GM19455 (cell line): ENCODE measurements at regions not wholly inside any gene's neighbourhood (a gene's known extent, or its start where the extent isn't known, plus 50 kb on each side); places are given as distances from the start of the nearest gene placed in this dataset.
"Not testable (repeated sequence)": the region's sequence is repeated elsewhere in the genome, so short reads cannot be mapped to it uniquely, and the experiment has no call there.

Source experiments
- ATAC-seq: cut with Tn5 transposase; IDR thresholded peaks from one replicate; pipeline ENCODE4 v1.9.1; 2021; ENCODE audit not compliant: unreplicated experiment

DNA sequence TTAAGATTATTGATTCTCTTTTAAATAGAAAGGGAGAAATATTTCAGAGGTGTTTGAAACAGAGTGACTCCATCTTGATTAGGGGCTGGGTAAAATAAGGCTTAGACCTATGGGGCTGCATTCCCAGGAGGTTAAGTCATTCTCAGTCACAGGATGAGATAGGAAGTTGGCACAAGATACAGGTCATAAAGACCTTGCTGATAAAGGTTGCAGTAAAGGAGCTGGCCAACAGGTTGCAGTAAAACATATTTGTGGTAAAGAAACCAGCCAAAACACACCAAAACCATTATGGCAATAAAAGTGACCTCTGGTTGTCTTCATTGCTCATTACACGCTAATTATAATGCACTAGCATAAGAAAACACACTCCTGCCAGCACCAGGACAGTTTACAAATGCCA, 165.0 kb downstream of the SPIN4 start:
- ATAC-seq = no peak

DNA sequence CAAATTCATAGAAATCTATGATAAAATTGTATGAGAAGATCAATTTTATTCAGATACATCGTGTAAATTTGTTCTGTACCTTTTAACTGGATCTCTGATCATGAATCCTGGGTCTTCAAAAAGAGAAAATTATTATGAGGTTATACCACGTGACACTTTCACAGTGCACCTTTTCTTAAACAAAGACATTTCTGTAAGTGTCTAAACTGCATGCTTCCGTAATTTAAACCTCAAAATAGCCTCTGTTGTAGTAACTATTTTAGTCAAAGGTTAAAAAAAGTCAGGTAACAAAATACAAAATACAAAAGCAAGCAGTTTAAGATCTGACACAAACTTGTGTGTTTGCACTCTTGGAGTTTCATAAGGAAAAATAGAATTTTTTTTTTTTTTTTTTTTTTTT, 171.3 kb downstream of the SPIN4 start:
- not testable (repeated sequence) for ATAC-seq

DNA sequence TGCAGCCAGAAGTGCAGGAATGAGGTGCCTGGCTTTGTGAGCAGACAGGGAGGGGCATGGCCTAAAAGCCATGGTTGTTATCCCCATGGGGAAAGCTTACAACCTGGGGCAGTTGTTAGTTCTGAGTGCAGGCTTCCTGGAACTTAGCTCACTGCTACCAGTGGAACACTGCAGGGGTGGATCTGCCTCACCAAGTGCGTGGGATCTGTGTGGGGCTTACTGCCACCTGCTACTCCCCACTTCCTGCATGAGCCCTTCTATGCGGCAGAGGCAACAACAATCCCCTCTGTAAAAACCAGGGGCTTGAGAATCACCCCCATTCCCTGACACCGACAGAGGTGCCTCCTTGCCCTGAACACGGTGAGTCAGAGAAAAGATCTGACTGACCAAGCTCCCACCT, 174.6 kb downstream of the SPIN4 start:
- not testable (repeated sequence) for ATAC-seq

DNA sequence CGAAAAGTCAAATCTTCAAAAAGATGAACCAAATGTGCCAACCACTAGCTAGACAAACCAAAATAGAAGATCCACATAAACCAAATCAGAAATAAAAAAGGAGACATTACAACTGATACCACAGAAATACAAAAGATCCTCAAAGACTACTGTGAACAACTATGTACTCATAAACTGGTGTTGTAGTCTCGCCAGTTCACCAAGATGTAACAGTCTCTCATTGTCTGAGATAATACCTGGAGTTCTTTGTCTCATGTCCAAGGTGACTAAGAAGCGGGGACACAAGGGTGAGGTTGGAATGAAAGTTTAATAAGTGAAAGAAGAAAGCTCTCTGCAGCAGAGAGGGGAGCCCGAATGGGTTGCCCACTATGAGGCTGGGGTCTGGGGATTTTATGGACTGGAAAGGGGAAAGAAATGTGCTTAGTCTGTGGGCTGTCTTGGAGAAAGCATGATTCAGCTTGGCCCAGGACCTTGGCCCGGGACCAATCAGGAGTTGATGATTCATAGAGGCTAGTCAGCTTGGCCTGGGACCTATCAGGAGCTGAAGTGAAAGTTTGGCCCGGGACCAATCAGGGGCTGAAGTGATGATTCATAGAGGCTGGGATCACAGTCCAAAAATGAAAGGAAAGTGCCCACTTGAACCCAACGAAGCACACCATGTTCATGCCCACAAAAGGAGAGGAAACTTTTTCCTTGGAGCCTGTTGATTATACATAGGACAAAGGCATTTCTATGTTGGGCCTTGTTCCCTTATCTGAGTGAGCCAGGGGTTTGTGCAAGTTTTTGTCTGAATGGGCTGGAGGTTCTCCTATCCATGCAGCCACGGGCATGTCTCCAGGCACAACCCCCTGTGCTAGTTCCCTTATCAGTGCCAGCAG, 177.1 kb downstream of the SPIN4 start:
- ATAC-seq = not testable (repeated sequence)

DNA sequence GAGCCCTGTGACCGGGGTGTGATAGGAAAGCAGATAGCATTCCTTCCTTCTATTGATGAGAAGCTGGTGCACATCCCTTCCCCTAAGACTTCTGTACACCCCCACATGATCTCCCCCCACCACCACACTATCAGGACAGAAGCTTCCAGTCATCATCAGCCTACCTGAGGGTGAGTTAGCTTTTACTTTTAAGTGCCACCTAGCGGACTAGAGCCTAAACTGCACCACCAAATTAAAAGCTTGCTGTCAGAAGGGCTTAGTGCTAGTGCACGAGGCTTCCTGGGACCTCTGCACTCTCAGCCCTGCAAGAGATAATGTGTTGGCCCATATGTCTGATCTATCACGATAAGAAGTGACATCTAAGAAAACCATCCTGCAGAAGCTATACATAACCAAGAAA, 181.7 kb downstream of the SPIN4 start:
- not testable (repeated sequence) for ATAC-seq

DNA sequence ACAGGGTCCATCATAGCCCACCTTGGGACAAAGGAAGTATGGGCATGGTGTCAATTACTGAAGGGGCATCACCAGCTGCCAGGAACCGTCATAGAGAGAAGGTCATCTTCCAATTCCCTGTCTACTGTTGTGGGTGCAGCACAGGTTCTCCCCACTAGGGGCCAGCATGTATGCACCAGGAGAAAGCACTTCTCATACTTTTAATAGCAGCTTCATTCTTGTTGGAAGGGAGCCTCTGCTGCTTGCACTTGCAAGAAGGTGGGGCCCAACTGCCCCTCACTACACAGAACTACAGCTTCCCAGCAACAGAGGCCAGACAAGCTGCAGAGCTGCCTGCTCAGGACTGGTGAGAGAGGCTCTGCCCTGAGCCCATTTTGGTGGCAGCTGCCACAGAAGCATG, 182.2 kb downstream of the SPIN4 start:
- ATAC-seq = not testable (repeated sequence)

DNA sequence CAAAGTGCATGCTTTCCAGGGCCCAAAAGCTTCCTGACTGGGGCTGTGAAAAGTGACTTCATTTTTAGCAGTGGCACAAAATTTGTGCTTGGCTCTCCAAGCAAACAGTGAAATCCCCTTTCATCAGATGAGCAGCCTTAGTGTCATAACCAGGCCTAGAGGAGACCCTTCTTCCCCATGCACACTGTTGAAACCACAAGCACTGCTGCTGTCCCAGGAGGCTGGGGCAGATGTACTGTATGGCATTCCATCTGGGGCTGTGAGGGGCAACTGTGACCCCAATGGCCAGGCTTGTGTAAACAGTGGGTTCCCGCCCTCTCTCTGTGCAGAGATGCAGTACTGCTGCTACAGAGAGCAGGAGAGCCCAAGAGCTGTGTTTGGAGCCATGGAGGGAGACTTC, 184.1 kb downstream of the SPIN4 start:
- ATAC-seq = not testable (repeated sequence)

DNA sequence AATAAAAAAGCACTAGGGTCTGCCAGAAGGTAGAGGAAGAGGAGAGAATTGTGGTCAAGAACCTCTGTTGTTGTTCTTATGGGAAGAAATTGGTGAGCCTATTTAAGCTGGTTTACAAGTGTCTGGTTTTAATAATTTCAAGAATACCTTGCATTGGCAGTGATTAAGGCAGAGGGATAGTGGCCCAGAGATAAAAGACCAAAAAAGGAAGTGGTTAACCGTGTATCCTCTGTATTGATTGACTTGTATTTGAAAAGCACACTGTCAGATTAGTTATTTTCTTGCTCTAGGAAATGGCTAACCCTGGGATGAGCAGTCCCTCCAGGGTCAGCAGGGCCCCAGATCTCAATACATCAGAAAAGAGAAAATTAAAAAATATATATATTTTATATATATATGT, 190.1 kb downstream of the SPIN4 start:
- not testable (repeated sequence) for ATAC-seq

DNA sequence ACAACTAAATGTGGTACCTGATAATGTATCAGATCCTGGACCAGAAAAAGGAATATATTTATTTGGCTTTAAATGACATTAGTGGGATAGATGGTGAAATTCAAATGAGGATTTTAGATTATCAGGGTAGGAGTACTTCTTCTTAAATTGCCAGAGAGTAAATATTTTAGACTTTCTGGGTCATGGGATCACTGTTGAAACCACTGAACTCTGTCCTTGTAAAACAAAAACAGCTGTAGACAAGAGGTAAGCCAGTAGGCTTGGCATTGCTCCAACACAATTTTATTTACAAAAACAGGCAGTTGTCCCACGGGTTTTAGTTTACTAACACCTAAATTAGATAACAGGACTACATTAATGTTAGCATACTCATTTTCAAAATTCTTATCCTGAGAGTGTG, 190.8 kb downstream of the SPIN4 start:
- not testable (repeated sequence) for ATAC-seq

DNA sequence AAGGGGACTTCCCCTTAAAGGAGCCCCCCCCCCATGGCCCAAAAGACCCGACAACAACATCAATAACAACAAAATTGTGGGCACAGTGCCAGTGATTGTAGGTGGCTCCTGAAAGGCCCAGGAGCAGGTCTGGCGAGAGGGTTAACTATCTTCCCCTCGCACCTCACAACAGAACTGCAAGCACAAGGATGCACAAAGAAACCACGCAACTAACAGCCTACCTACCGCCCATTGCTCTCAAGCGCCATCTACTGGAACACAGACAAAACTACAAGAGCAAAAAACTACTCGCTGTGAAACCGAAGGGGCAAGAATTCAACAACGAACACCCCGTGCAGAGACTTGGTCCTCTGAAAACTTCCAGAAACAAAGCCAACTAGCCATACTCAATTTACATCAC, 205.6 kb downstream of the SPIN4 start:
- ATAC-seq = not testable (repeated sequence)

DNA sequence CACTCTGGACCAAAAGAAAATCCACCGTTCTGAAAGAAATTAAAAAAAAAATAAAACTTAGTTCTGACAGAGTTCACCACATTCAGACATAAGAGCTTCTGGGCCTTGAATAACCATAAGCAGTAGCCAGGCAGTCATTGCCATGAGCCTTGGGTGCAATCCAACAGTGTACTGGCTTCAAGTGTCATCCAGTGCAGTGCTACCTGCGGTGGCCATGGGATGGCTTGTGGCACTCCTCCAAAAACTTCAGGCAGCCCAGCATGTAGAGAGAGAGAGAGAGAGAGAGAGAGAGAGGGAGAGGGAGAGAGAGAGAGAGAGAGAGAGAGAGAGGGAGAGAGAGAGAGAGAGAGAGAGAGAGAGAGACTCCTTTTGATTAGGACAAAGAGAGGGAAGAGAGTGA, 208.5 kb downstream of the SPIN4 start:
- ATAC-seq = not testable (repeated sequence)

DNA sequence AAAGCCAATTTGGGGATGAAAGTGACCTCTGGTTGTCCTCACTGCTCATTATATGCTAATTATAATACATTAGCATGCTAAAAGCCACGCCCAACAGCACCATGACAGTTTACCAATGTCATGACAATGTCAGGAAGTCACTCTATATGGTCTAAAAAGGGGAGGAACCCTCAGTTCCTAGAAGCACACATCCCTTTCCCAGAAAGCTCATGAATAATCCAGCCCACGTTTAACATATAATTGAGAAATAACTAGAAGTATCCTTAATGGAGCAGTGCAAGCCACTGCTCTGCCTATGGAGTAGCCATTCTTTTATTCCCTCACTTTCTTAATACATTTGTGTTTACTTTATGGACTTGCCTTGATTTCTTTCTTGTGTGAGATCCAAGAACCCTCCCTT, 215.3 kb downstream of the SPIN4 start:
- ATAC-seq = not testable (repeated sequence)

DNA sequence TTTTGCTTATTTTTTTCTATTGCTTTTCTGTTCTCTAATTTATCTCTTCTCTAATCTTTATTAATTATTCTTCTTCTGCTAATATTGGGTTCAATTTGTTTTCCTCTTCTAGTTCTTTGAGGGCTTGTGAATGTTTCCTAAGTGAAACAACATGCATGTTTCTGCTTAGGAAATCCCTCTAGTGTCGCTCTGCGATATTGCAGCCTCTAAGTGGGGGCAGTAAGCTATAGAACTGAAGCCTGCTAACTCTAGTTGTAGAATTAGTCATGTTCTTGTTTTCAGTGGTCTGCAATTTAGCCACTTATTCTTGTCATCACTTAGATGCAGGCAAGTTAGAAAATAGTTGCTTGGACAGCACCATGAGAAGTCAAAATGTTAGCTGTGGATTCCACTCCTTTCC, 222.6 kb downstream of the SPIN4 start:
- ATAC-seq = no peak

DNA sequence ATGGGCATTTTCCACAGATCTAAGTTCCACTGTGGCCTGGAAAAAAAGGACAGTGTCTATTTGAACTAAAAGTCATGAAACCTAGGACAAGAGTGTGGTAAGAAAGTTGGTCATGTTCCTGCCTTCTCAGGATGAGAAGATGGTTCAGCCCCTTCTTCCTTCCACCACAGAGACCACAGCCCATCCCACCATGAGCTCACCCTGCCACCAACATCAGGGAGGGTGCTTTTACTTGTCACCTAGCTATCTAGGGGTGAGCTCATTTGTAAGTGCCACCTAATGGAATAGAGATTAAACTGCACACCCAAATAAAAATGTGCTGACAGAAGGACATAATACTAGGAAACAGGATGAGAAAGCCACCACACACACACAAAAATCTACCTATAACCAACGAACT, 235.9 kb downstream of the SPIN4 start:
- no peak for ATAC-seq

DNA sequence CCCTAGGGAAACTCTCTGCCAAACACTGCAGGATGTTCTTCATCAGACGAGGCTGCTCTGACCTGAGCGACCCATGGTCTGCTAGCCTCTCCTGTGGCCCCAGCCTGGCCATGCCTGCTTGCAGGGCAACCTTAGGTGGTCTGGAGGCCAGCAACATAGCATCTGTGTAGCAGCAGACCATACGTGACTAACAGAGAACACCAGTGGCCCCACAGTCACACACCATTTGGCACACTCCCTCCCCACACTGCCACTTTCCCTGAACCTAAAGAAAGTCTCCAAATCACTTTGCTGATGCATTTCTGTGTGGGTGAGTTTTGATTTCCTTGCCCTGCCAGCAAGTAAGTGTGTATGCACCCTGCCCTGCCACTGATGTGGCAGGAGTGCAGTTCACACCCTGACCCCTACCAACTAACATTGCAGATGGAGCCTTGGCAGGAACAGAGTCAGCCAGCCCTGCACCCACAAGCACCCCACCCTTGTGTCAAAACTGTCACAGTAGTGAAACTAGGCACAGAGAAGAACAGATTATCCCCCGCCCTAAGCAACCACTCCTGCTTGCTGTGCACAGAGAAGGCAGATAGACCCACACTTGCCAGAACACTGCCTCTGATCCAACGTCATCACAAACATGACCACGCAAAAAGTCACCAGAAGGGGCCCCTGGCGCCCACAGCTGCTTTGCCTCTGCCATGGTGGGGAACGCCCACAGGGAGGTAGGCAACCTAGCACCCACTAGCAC, 249.1 kb downstream of the SPIN4 start:
- no peak for ATAC-seq

DNA sequence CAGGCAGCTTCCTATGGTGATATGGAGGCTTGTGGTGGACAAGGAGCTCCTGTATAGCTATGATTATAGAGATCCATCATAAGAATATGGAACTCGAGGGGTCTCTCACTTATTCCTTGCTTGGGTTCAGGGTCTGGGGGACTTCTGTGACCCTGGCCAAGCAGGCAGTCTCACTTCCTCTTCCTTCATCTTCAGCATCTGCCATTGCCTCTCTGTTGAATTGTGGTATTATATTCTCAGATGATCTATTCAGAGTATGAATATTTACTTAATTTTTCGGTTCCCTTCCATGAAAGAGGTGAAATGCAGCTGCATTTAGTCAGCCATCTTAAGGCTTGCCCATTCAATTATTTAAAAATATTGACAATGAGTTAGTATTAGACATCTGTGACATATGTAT, 292.9 kb downstream of the SPIN4 start:
- no peak for ATAC-seq

DNA sequence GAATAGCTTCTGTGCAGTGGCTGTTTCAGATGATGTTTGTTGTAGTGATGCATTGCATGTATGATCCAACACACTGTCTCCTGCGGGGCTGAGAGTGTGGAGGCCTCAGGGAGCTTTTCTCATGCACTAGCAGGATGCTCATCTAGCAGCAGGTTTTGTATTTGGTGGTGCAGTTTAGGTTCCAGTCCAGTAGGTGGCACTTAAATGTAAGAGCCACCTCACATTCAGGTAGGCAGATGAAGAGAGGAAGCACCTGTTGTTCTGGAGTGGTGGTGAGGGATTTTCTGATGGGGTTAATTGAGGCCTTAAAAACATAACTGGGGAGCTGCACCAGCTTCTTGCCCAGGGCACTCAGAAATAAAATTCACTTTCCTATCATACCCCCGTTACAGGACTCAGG, 300.9 kb downstream of the SPIN4 start:
- no peak for ATAC-seq

DNA sequence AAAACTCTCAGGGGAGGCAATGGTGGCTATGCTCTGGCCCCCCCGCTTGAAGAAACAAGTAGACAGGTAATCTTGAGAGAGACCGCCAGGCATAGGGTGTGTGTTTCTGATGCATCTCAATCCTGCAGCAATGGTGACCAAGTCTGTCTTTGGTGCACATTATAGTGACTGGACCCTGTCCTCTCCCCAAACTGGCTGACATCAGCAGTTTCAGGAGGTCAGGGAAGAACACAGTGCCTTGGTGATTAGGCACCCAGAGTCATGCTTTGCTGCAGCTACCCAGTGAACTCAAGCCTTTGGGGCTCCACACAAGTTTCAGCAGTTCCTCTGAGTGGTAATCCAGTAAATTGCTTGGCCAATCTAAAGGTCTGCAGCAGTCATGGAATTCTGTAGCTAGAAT, 318.3 kb downstream of the SPIN4 start:
- no peak for ATAC-seq

DNA sequence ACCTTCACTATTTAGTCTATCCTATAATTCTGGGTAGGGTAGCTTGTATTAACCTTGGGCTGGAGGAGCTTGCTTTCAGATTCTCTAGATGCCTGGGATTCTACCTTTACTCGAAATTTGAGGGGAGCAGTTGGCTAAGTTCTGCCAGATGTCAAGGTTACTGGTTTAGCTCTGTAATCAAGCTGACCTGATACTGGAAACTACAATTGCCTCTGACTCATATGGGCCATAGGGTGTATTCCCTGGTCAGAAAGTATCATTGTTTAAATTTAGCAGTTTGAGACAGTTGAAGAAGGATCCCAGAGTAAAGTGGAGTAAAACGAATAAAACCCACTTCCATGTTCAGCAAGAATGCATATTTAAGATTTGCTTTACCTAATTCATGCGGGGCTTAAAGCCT, 337.6 kb downstream of the SPIN4 start:
- ATAC-seq = no peak

DNA sequence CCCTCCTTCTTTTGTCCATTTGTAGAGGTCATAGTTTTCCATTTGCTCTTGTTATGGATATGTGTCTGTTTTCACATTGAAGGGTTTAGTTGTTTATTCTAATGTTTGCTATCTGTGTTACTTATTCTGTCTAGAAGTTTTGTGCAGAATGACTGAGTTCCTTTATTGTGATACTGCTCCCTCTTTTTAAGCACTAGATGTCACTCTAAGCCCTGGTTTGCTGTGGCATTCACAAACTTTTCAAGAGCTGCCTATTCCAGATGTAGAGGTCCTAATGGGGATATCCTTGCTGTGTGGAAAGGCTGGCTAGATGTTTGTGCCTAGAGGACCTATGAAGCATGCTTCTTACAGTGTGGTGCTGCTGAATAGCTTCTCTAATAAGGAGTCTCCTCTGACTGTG, 338.6 kb downstream of the SPIN4 start:
- ATAC-seq = no peak

DNA sequence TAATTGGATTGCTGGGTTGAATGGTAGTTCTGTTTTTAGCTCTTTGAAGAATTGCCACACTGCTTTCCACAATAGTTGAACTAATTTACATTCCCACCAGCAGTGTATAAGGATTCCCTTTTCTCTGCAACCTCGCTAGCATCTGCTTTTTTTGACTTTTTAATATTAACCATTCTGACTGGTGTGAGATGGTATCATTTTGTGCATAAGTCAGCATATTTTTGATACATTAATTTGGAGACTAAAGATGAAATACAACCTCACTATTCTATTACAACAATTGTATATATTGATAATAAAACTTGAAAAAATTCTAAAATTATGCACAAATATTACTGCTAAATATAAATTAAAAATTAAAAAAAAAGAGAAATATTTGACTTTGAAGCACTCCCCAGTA, 350.9 kb downstream of the SPIN4 start:
- ATAC-seq = not testable (repeated sequence)
